HG02763 (cell line): ENCODE measurements at regions not wholly inside any gene's neighbourhood (a gene's known extent, or its start where the extent isn't known, plus 50 kb on each side); places are given as distances from the start of the nearest gene placed in this dataset.

Experiments
- ATAC-seq: cut with Tn5 transposase; IDR thresholded peaks from one replicate; pipeline ENCODE4 v1.9.1; 2021; ENCODE audit warnings: mild to moderate bottlenecking, moderate library complexity; ENCODE audit not compliant: unreplicated experiment

DNA sequence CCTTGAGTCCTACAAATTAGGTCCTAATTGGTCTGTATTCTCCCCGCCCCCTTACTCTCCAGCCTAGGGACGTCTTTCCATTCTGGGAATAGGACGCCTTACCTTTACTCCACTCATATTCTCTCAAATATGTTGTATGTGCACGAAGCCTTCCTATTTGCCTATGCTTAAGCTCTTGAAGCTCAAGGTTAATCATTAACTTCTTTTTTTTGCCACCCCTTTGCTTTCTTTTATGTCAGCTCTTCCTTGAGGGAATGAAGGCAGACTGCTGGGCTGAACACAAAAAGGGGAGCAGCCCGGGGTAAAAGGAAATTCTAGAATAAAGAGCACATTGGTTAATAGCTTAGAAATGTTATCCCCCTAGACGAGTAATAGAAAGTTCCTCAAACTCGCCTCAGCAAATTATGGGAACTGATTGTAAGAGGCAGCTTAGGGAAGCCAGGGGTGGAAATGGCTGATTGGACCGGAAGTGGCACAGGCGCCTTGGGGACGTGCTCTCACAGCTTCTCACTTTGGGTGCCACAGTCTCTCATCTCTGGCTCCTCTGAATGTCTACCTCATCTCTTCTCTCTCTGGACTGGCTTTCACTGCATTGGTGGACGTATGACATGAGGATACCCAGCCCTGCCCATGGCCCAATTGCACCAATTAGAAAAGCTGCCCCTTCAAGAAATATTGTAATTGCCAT, 122.3 kb upstream of the IL12B start:
- ATAC-seq, result no peak

DNA sequence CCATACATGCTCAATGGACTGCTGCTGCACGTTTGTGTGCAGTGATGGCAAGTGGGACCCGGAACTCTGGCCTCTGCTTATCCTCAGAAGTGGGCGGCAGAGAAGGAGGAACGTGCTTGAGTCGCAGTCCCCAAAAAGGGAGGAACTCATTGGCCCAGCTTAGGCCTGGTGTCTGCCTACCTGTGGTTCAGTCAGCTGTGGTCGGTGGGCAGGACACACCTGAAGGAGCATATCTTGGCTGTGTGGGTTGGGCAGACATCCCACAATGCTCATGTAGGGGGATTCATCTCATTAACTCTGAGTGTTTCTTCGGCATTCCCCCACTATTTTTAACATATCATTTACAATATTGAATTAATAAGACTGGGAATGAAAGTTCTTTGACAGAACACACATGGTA, 122.9 kb upstream of the IL12B start:
- no peak for ATAC-seq

DNA sequence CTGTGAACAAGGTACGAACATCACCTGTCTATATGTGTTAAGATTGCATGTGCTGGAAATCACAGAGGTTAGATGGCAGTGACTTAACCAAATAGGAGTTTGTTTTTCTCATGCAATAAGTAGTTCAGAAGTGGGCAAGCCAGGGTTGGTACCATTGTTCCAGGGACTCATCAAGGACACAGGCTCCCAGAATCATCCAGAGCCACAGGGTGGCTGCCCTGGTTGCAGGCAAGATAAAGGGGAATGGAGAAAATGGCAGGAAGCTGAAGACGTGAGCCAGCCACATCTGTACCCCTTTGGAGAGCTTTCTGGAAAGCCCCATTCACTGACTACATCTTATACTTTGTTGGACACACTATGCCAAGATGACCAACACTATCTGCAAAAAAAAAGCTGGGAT, 126.0 kb upstream of the IL12B start:
- no peak for ATAC-seq

DNA sequence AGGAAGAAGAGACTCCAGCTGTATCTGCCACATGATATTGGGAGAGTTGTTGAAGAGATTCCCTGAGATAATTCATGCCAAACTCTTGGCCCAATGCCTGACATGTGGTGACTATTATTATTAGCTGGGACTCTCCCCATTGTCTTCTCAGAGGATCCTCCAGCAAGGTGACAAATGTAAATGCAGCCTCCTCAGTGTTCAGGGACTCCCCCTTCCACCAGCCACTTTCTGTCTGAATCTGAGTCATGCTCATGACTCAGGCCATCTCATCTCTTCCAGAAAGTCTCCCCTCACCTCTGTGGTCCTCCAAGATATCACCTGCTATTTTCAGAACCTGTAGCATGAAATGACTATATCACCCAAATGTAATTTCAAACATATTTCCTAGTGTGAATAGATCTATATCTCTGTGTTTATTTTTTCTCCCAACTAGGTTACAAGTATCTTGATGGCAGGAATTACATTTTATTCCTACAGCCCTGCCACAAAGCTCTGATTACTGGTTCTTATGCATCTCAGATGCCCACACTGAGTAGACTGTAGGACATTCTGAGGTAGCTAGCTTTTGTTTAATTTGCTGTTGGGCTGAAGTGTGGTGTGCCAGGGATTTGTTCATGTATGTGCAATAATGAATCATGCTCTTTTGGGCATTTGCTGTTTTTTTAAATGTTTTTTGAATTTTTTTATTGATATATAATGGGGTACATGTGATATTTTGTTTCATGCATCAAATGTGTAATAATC, 126.6 kb upstream of the IL12B start:
- ATAC-seq, result peak; percentile 85

- ATAC-seq, result peak; percentile 29
These were observed 128.0 kb upstream of the IL12B start for GRCh38 chr5:159458217-159458711.

GRCh38 chr5:159459132-159459627, 128.9 kb upstream of the IL12B start:
- ATAC-seq, result no peak

- no peak for ATAC-seq
These were observed 129.8 kb upstream of the IL12B start for GRCh38 chr5:159459951-159460538.

DNA sequence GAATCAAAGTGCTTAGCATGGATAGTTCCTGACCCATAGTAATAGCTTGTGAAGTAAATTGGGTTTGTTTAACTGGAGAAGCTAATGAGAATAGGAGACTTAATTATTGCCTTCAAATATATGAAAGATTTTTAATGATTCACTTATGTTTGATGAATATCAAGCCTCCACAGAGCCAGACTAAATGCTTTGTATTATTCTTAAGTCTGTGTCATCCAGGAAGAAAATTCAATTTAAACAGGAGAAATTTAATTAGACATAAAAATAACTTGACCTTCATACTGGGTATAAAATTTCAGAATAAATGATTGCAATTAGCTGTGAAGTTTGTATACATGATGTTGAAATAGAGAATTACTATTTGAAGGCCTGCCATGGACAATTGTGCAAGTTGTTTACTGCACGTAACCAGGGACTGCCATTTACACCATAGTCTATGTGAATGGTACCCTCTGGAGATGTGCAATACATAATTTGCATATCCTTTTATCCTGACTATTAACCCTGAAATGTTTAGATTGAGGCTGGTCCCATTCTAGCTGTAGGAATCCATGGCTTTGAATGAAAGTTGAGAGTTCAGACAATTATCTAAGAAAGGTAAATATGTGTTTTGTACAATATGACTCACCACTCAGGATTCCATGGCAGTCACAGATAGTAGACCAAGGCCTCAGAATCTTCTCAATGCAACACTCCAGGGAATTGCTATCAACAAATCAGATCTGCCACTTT, 133.5 kb upstream of the IL12B start:
- no peak for ATAC-seq

GRCh38 chr5:159465604-159466003, 135.3 kb upstream of the IL12B start:
- ATAC-seq, result no peak

DNA sequence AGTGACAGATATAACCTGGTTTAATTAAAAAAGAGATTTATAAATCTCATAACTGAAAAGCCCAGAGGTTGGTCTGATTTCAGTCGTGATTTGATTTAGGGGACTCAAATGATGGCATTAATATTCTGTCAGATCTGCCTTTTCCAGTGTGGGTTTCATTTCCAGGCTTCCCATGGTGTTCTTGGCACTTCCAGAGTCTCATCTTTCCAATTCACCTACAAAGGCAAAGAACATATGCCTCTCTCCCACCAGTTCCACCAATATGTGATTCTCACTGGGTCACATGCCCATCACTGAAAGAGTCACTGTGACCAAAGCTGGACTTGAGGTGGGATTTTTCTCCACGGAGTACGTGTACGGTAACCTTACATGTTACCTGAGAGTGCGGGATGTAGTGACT, 137.4 kb upstream of the IL12B start:
- ATAC-seq, result no peak

DNA sequence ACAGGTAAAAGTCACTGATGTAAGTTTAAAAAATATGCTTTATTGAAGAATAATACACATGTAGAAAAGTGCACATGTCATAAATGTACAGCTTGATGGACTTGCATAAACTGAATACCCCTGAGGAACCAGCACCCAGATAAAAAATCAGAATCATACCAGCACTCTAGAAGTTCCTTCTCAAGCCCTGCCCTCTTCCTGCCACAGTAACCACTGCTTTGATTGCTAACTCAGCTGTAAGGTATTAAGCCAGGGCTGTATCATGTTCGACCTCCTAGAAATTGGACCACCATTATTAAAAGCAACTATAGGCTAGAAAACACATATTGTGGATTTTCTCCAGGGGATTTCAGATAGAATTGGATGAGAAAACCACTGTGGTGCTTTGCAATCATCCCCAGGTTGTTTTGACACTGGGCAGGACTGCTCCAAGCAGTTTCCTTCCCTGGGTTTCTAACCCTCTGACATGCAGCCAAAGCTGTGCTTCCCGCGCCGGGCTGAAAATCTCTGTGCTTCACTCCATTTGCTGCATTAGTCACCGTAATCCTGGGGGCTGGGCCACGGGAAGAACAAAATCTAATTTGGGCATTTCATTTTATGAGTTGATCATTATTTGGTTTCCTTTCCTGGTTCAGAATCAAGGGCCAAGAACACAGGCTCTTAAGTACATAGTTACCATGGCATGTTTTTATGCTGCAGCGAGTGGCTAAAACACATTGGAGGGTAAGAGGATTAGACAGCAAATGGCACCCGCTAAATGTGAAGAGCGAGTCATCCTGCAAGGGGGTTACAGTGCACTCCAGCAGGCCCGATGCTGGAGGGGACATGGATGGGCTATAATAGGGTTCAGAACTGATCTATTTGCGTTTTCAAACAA, 139.4 kb upstream of the IL12B start:
- peak; percentile 65 for ATAC-seq

GRCh38 chr5:159471904-159472303, 141.6 kb upstream of the IL12B start:
- no peak for ATAC-seq

DNA sequence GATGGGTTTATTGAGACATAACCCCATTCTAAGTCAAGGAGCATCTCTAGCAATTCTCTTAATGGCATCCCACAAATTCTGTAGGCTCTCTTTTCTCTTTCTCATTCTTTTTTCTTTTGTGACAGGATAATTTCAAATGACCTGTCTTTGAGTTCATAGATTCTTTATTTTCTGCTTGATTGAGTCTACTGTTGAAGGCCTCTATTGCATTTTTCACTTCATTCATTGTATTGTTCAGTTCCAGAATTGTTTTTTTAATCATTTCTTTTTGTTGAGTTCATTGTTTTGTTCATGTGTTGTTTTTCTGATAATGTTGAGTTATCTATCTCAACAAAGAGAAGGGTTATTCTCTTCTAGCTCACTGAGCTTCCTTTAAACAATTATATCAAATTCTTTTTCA, 144.7 kb upstream of the IL12B start:
- no peak for ATAC-seq

GRCh38 chr5:159478950-159479349, 148.7 kb upstream of the IL12B start:
- ATAC-seq, result no peak

DNA sequence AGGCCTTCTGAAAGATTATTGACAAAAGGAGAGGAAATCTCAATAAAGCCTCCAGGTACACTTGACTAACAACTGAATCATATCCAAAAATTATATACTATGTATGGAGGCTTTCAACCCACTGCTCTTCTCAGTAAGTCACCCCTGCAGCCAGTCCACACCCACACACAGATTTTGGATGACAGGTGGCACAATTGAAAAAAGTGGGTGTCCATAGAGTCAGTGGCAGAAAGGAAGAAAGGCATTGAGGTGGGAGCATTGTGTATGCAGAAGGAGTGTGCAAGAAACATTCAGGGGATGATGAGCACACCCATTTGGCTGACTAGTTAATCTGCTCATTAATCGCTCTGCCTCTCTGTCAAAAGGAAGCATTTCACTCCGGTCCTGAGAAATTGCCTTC, 150.6 kb upstream of the IL12B start:
- ATAC-seq, result no peak

DNA sequence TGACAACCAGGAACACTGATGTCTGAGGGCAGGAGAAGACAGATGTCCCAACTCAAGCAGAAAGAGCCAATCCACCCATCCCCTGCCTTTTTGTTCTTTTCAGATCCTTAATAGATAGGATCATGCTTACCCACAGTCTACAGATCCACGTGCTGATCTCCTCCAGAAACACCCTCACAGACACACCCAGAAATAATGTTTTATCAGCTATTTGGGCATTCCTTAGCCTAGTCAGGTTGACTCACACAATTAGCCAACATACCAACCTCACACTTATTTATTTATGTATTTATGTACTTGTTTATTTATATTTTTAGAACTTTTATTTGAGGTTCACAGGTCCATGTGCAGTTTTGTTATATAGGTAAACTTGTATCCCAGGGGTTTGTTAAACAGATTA, 151.5 kb upstream of the IL12B start:
- no peak for ATAC-seq

GRCh38 chr5:159486836-159487235, 156.5 kb upstream of the IL12B start:
- no peak for ATAC-seq

DNA sequence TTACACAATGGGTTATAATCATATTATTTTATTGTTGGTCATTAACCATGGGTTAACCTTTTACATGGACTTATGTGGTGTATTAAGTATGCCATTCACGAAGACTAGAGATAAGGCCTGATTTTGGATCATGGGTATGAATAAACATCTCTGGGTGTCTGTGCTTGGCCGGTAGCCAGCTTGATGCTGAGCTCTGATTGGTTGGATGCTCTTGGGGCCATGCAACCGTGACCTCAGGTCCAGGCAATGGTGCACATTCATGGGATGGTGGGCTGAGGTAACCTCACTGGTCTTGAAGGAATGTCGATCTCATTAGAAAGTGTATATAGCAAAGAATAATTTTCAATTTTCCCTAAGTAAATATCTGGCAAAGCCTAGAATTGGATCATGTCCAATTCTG, 158.2 kb upstream of the IL12B start:
- no peak for ATAC-seq

DNA sequence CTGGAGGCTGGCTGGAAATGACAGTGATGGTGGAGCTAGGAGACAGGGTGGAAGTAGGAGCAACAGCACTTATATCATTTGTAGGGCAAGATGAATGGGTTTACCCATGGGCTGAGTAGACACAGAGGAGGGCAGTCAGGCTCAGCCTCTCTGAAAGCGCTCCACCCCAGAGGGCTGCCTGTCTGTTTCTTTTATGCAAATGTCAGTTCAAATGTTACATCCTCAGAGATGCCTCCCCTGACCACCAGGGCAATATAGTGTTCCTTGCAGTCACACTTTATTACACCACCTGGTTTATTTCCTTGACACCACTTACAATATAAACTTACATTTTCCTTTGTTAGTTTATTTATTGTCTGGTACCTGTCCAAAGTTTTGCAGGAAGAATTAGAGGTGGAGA, 159.5 kb upstream of the IL12B start:
- ATAC-seq, result no peak

- no peak for ATAC-seq
These were observed 160.2 kb upstream of the IL12B start for GRCh38 chr5:159490507-159490906.
